Activated naive CD8-positive, alpha-beta T cell treated with anti-CD3 and anti-CD28 coated beads for 36 hours (primary cell): ENCODE measurements at regions not wholly inside any gene's neighbourhood (a gene's known extent, or its start where the extent isn't known, plus 50 kb on each side); places are given as distances from the start of the nearest gene placed in this dataset.
A peak's percentile ranks its signal among the peaks of the same experiment; 100 is the strongest.

Experiments
- DNase-seq: peaks from one replicate; pipeline ENCODE4 v3.0.0; 2021
- H3K27ac Mint-ChIP-seq: one replicate; pipeline ENCODE4 v1.8.0; 2022; ENCODE audit warnings: mild to moderate bottlenecking, moderate library complexity, mixed read lengths
- H3K27me3 Mint-ChIP-seq: one replicate; pipeline ENCODE4 v1.8.0; 2022; ENCODE audit warnings: mild to moderate bottlenecking, mixed read lengths
- H3K36me3 Mint-ChIP-seq: one replicate; pipeline ENCODE4 v1.8.0; 2021; ENCODE audit warnings: mild to moderate bottlenecking, mixed read lengths
- H3K4me1 Mint-ChIP-seq: one replicate; pipeline ENCODE4 v1.8.0; 2021; ENCODE audit warnings: mixed read lengths
- H3K4me3 Mint-ChIP-seq: one replicate; pipeline ENCODE4 v1.8.0; 2022; ENCODE audit warnings: mild to moderate bottlenecking, moderate library complexity, mixed read lengths
- H3K9me3 Mint-ChIP-seq: one replicate; pipeline ENCODE4 v1.8.0; 2022; ENCODE audit warnings: mixed read lengths

- no peaks in the 10 kb centered on the region for H3K36me3 Mint-ChIP-seq
- DNase-seq: no peak
- peaks cover 6% of the 10 kb centered on the region for H3K9me3 Mint-ChIP-seq
- H3K27ac Mint-ChIP-seq: no peak overlapping the region
- H3K27me3 Mint-ChIP-seq: peaks cover 34% of the 10 kb centered on the region
- no peak overlapping the region for H3K4me3 Mint-ChIP-seq
- no peaks in the 10 kb centered on the region for H3K4me1 Mint-ChIP-seq
Measured at GRCh38 chr5:74342182-74342581, 298.3 kb downstream of the ENC1 start.

DNA sequence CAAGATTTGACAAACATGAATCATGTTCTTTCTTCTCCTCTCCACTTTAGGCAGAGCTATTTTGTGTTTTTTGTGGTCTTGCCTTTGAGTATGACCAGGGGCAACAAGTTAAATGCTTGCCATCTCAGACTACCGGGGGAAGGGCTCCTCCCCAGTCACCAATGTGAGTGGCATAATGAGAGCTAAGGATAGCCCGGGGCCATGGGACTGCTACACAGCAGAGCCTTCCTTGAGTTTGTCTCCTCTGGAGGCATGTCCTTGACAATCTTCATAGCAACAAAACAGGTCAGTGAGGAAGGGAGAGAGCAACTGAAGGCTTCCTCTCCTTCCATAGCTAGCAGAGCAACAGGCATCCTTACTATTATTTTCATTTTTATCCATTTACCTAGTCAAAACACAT is 299.3 kb downstream of the ENC1 start:
- peaks cover 6% of the 10 kb centered on the region for H3K9me3 Mint-ChIP-seq
- no peak overlapping the region for H3K27ac Mint-ChIP-seq
- H3K4me1 Mint-ChIP-seq: no peaks in the 10 kb centered on the region
- no peak for DNase-seq
- no peak overlapping the region for H3K4me3 Mint-ChIP-seq
- H3K36me3 Mint-ChIP-seq: no peaks in the 10 kb centered on the region
- H3K27me3 Mint-ChIP-seq: peaks cover 38% of the 10 kb centered on the region

DNA sequence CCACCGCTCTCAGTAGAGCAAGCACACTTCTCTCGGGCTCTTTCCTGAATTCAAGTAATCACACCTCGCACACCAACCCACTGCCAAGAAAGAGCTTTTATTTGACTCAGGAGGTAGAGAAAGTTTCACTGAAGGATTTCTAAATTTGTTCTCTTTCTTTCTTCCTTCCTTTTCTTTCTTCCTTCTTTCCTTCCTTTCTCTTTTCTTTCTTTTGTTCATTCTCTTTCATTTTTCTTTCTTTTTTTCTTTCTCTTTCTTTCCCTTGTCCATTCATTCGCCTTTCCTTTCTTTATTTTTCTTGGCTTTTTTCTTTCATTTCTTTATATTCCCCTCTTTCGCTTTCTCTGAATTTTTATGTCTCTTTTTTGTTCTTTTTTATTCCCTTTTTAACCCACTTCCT is 300.1 kb downstream of the ENC1 start:
- DNase-seq: no peak
- Mint-ChIP-seq H3K27me3 (peaks cover 39% of the 10 kb centered on the region), H3K27ac (no peak overlapping the region), H3K4me1 (no peaks in the 10 kb centered on the region), H3K9me3 (peaks cover 2% of the 10 kb centered on the region), H3K36me3 (no peaks in the 10 kb centered on the region), H3K4me3 (no peak overlapping the region)

- Mint-ChIP-seq H3K36me3 (no peaks in the 10 kb centered on the region), H3K4me1 (no peaks in the 10 kb centered on the region), H3K4me3 (no peak overlapping the region), H3K9me3 (no peaks in the 10 kb centered on the region), H3K27me3 (peaks cover 53% of the 10 kb centered on the region), H3K27ac (no peak overlapping the region)
- DNase-seq: no peak
Measured at GRCh38 chr5:74337984-74338310, 302.6 kb downstream of the ENC1 start.

DNA sequence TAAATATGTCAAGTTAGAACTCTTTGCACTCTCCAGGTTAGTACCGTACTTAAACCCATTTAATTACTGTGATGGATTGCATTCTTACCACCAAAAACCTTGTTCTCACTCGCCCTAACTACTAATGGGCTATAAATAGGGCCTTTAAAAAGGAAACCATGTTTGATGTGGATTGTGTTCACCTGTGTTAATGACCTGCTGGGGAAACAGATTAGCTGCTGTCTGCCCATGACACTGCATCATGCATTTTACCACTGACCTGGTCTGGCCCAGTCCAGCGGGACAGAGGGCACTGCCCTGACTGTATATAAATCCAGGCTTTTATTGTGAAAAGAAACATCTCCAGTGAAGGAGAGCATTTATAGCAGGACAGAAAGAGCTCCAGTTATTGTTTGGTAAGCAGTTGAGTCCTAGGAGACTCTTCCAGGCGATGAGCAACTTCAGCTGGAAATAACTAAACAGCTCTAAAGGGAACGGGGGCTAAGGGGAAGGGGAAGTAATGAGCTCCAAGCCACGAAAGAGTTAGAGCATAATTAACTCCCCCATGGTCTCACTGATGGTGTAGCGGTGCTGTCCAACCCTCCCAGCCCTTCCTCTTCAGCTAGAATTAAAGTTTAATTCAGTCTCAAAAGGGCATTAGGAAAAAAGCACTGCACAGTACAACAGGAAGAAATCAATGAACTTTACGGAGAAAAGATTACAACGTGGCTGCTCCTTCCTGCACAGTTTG is 303.1 kb downstream of the ENC1 start:
- peaks cover 51% of the 10 kb centered on the region for H3K27me3 Mint-ChIP-seq
- H3K4me3 Mint-ChIP-seq: no peak overlapping the region
- H3K27ac Mint-ChIP-seq: no peak overlapping the region
- no peaks in the 10 kb centered on the region for H3K9me3 Mint-ChIP-seq
- H3K36me3 Mint-ChIP-seq: no peaks in the 10 kb centered on the region
- no peaks in the 10 kb centered on the region for H3K4me1 Mint-ChIP-seq
- no peak for DNase-seq

- H3K27me3 Mint-ChIP-seq: peaks cover 51% of the 10 kb centered on the region
- no peaks in the 10 kb centered on the region for H3K4me1 Mint-ChIP-seq
- no peaks in the 10 kb centered on the region for H3K9me3 Mint-ChIP-seq
- DNase-seq: no peak
- no peak overlapping the region for H3K27ac Mint-ChIP-seq
- H3K4me3 Mint-ChIP-seq: no peak overlapping the region
- H3K36me3 Mint-ChIP-seq: no peaks in the 10 kb centered on the region
Measured at GRCh38 chr5:74336297-74336696, 304.2 kb downstream of the ENC1 start.

GRCh38 chr5:74334762-74335384 is 305.7 kb downstream of the ENC1 start:
- DNase-seq: no peak
- Mint-ChIP-seq H3K4me3 (no peak overlapping the region), H3K9me3 (no peaks in the 10 kb centered on the region), H3K4me1 (no peaks in the 10 kb centered on the region), H3K27me3 (peaks cover 48% of the 10 kb centered on the region), H3K36me3 (no peaks in the 10 kb centered on the region), H3K27ac (no peak overlapping the region)

GRCh38 chr5:74334062-74334761 is 306.3 kb downstream of the ENC1 start:
- Mint-ChIP-seq H3K4me3 (no peak overlapping the region), H3K27ac (no peak overlapping the region), H3K27me3 (peaks cover 43% of the 10 kb centered on the region), H3K36me3 (no peaks in the 10 kb centered on the region), H3K4me1 (no peaks in the 10 kb centered on the region), H3K9me3 (no peaks in the 10 kb centered on the region)
- DNase-seq: no peak

GRCh38 chr5:74333430-74333829 is 307.1 kb downstream of the ENC1 start:
- Mint-ChIP-seq H3K36me3 (no peaks in the 10 kb centered on the region), H3K27me3 (peaks cover 48% of the 10 kb centered on the region), H3K4me1 (no peaks in the 10 kb centered on the region), H3K9me3 (no peaks in the 10 kb centered on the region), H3K27ac (no peak overlapping the region), H3K4me3 (no peak overlapping the region)
- DNase-seq: no peak

GRCh38 chr5:74332682-74333081 is 307.8 kb downstream of the ENC1 start:
- Mint-ChIP-seq H3K27me3 (peaks cover 53% of the 10 kb centered on the region), H3K27ac (no peak overlapping the region), H3K4me3 (no peak overlapping the region), H3K9me3 (no peaks in the 10 kb centered on the region), H3K4me1 (peaks cover 5% of the 10 kb centered on the region), H3K36me3 (no peaks in the 10 kb centered on the region)
- no peak for DNase-seq

GRCh38 chr5:74332006-74332405 is 308.5 kb downstream of the ENC1 start:
- no peaks in the 10 kb centered on the region for H3K36me3 Mint-ChIP-seq
- no peak for DNase-seq
- peaks cover 49% of the 10 kb centered on the region for H3K27me3 Mint-ChIP-seq
- no peaks in the 10 kb centered on the region for H3K9me3 Mint-ChIP-seq
- H3K4me3 Mint-ChIP-seq: no peak overlapping the region
- peaks cover 11% of the 10 kb centered on the region for H3K4me1 Mint-ChIP-seq
- H3K27ac Mint-ChIP-seq: no peak overlapping the region

DNA sequence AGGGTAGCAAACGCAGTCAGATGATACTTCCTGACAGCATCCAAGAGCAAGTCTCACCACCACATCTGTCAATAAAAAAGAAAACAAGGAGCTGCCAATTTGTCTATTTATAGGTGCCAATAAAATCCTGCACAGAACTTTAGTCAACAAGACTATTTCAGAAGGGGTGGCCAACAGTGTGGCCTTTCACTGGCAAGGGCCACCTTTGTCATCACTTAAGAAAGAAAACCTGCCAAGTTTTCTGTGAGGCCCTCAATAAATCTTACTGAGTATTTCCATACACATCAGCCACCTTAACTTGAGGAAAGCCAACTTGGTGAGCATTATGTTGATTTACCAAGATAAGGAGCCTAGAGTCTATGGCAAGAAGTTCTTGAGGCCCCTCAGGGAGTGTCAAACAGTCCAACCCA is 312.3 kb downstream of the ENC1 start:
- no peaks in the 10 kb centered on the region for H3K36me3 Mint-ChIP-seq
- peaks cover 18% of the 10 kb centered on the region for H3K4me1 Mint-ChIP-seq
- H3K27ac Mint-ChIP-seq: no peak overlapping the region
- H3K4me3 Mint-ChIP-seq: no peak overlapping the region
- no peaks in the 10 kb centered on the region for H3K9me3 Mint-ChIP-seq
- H3K27me3 Mint-ChIP-seq: peaks cover 47% of the 10 kb centered on the region
- DNase-seq: no peak

DNA sequence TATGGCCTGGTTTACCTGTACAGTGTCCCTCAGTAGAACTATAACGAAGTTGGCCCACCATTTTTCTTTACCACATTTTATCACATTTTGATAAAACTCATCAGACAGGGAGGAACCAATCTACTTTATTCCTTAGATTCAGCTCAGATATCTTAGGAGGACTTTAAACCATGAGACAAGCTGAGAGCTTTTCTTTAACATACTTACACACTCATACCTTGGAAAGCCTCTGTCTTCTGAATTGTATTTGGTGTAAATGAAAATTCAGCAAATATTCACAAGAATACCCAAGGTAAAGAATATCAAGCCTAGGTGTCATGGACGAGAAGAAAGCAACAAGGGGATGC is 313.2 kb downstream of the ENC1 start:
- H3K27ac Mint-ChIP-seq: peak overlapping the region; percentile 64
- DNase-seq: no peak
- no peaks in the 10 kb centered on the region for H3K9me3 Mint-ChIP-seq
- peaks cover 18% of the 10 kb centered on the region for H3K4me1 Mint-ChIP-seq
- H3K36me3 Mint-ChIP-seq: no peaks in the 10 kb centered on the region
- no peak overlapping the region for H3K4me3 Mint-ChIP-seq
- H3K27me3 Mint-ChIP-seq: peaks cover 45% of the 10 kb centered on the region

DNA sequence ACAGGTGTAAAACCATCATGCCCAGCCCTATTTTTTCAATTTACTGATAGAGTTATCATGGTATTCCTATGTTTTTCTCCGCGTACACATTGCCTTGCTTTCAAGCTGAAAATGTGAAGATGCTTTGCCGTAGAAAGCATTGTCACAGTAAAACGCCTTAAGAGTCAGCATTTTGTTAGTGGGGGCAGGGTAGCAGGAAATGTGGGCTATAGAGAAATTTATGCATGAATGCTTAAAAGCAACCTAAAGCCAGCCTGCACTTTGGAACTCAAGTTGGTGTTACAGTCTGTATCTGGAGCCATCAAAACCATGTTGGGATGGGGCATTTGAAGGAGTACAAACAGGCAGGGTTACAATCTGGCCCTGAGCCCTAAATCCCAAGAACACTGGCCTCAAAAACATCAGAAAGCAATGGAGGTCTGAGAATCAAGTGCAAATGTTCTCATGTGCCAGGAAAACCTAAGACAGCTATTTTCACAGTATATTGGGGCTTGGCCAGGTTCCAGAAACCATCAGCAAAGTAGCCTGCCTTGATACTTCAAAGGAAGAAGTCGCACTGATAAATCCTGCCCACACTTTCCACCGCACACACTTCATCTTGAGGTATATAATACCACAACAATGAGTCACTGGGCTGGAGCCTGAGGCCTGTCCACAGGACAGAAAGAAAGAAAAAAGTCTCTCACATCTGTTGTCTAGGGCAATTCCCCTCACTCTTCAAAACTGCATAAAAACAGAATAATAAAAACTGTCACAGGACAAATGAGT is 313.8 kb downstream of the ENC1 start:
- peaks cover 51% of the 10 kb centered on the region for H3K27me3 Mint-ChIP-seq
- peaks cover 18% of the 10 kb centered on the region for H3K4me1 Mint-ChIP-seq
- H3K4me3 Mint-ChIP-seq: no peak overlapping the region
- H3K9me3 Mint-ChIP-seq: no peaks in the 10 kb centered on the region
- H3K27ac Mint-ChIP-seq: peak overlapping the region; percentile 64
- no peaks in the 10 kb centered on the region for H3K36me3 Mint-ChIP-seq
- DNase-seq: peak; percentile 73

GRCh38 chr5:74325866-74326265 is 314.7 kb downstream of the ENC1 start:
- Mint-ChIP-seq H3K27ac (no peak overlapping the region), H3K36me3 (no peaks in the 10 kb centered on the region), H3K4me1 (peaks cover 18% of the 10 kb centered on the region), H3K4me3 (no peak overlapping the region), H3K27me3 (peaks cover 55% of the 10 kb centered on the region), H3K9me3 (no peaks in the 10 kb centered on the region)
- DNase-seq: no peak
